ENCODE measurements at regions not wholly inside any gene's neighbourhood (a gene's known extent, or its start where the extent isn't known, plus 50 kb on each side); places are given as distances from the start of the nearest gene placed in this dataset.
"Not testable (repeated sequence)": the region's sequence is repeated elsewhere in the genome, so short reads cannot be mapped to it uniquely, and the experiment has no call there.

DNA sequence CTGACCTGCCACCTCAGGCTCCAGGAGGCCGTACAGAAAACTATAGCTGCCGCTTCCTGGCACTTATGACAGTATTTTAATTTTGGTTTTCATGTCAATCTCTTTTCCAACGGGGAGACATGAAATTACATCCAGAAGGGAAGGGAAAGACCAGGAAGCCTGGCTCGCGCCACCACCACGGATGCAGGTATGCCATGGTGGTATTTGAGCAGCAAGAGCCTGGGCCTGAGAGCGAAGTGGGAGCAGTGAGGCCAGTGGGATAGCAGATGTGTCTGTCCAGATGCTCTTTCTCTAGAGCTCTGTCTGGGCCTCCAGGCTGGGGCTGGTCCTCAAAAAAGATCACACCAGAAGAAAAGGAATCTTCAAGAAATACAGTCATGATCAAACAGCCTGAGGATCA lies 82.5 kb upstream of the CPEB2 start:
- no peak for DNase-seq (ENCODE audit: low spot score)

DNA sequence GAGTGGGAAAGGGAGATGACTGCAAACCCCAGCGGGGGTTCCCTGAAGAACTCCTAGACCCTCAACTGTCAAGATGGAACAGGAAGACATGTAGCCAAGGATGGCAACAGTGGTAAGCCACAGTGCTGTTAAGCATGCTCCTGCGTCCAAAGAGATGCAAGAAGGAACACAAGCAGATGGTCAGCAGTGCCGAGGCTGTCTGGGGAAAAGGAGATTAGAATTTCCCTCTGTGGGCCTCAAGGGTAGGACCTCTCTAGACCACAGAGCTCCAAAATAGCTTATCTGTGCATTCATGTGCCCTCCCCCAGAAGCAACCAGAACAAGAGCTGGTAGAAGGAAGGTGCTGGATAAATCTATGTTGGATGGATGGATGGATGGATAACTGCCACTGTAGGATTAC lies 82.0 kb upstream of the CPEB2 start:
- no peak for DNase-seq (ENCODE audit: low spot score)

DNA sequence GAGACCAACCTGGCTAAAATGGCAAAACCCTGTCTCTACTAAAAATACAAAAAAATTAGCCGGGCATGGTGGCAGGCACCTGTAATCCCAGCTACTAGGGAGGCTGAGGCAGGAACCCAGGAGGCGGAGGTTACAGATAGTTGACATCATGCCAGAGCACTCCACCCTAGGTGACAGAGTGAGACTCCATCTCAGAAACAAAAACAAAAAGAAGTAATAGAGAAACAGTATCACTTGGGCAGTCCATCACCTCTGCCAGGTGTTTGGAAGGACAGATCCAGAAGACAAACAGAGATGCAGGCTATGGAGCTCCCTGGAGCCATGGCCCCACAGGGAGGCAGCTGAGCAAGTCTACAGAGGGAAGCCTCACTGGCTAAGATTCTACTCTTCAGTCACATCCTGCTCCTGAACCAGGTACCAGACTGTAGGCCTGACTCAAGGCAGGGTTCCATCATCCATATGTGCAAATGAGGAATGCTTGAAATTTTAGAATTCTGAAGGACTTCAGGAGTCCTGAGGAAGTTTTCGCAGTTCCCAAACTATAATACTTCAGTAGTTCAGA lies 81.4 kb upstream of the CPEB2 start:
- no peak for DNase-seq (ENCODE audit: low spot score)

DNA sequence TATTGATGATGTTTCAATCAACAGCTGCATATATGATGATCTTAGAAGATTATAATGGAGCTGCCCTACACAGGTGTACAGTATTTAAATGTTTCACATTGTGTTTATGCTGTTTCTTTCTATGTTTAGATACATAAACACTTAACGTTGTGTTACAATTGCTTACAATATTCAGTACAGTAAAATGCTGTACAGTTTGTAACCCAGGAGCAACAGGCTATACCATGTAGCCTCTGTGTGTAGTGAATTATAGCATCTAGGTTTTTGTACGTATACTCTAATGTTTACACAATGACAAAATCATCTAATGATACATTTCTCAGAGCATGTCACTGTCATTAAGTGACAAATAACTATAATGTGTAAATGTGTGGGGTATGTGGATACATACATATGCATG lies 80.5 kb upstream of the CPEB2 start:
- DNase-seq (ENCODE audit: low spot score), result not testable (repeated sequence)

DNA sequence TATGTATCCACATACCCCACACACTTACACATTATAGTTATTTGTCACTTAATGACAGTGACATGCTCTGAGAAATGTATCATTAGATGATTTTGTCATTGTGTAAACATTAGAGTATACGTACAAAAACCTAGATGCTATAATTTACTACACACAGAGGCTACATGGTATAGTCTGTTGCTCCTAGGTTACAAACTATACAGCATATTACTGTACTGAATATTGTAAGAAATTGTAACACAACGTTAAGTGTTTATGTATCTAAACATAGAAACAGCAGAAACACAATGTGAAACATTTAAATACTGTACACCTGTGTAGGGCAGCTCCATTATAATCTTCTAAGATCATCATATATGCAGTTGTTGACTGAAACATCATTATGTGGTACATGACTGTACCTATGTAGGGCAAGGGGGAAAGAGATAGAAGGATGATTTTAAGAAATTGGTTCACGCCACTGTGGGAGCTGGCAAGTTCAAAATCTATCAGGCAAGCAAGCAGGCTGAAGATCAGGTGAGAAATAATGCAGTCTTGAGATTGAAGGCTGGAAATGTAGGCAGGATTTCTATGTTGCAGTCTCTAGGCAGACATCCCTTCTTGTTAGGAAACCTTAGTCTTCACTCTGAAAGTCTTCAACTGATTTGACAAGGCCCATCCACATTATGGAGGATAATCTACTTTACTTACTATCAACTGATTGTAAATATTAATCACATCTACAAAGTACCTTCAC lies 78.0 kb upstream of the CPEB2 start:
- DNase-seq (ENCODE audit: low spot score), result no peak

DNA sequence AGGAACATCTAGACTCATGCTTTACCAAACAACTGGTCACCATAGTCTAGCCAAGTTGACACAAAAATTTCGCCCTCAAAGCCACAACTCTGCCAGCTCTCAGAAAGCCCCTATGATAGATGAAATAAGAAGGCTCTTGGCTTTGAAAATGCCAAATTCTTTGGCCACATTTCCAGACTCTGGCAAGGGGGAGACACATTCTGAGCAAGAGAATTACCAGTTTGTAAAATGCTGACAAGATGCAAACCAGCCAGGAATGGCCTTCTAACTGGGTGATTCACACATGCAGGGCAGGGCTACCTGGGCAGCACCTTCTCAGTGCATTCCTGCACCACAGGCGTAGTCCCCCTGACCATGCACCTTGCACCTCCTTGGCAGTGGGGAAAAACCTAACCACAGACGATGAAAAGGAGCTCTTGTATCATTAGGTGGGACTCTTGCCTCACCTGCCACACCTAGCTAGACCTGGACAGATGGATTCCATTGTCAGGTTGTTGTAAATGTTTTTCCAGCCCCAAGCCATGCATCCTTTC lies 77.4 kb upstream of the CPEB2 start:
- DNase-seq (ENCODE audit: low spot score), result no peak

DNA sequence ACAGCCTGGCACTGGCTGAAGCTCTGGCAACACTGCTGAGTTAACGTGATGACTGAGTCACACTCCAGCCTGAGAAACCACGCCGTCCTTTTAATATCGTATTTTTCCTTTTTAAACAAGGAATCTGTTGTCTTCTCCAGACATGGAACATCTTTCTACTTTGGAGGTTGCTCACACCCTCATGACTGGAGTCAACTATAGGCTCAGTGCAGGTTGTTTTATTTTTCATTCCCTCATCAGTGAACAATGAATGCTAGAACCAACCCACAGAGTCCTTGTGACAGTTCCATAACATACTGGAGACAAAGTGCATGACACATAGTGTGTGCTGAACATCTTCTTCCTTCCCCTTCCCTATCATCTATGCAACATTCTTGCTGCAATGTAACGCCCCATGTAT lies 76.8 kb upstream of the CPEB2 start:
- no peak for DNase-seq (ENCODE audit: low spot score)

DNA sequence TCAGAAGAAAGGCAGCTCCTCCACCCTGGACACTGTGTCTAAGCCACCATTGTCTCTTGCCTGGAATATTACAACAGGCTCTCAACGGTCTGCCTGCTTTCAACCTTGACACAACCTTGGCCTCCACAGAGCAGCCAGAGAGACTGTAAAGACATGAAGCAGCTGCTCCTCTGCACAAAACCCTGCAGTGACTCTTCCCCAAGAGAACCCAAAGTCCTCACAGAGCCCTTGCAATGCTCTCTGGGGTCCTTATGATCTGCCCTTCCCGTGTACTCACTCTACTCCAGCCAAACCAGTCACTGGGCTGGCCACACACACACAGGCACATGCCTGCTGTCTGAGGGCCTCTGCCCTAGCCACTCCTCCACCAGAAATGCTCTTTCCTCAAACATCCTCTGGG lies 75.9 kb upstream of the CPEB2 start:
- DNase-seq (ENCODE audit: low spot score), result no peak

DNA sequence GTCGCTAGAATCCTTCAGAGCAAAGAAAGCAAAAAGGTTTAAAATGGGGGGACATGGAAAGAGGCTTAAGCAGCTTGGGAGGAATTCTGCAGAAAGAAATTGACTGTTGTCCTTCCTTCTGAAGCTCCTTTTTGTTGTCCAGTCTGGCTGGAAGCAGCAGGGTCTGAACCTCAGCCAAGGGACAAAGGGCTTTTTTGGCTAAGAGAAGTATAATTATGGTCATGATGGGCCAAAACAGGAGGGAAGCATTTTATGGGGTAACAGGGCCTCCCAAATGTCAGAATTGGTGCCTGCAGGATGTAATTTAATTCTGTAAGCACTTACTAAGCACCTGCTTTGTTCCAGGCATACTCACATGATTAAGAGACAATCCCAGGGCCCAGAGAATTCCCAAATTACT lies 74.2 kb upstream of the CPEB2 start:
- DNase-seq (ENCODE audit: low spot score), result no peak

DNA sequence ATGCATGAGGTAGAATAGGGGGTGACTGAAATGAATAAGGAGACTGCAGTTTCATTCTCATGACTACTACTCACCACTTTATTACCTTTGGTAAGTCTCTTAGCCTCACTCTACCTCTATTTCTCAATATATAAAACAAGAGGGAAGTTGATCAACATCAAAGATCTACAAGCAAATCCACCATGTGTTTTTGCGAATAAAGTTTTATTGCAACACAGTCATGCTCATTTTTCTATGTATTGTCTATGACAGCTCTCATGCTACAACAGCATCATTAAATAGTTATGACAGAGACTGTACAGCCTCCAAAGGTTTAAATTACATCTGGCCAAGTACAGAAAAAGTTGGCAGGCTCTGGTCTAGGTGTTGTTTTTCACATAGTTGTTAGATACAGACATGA lies 72.6 kb upstream of the CPEB2 start:
- no peak for DNase-seq (ENCODE audit: low spot score)

DNA sequence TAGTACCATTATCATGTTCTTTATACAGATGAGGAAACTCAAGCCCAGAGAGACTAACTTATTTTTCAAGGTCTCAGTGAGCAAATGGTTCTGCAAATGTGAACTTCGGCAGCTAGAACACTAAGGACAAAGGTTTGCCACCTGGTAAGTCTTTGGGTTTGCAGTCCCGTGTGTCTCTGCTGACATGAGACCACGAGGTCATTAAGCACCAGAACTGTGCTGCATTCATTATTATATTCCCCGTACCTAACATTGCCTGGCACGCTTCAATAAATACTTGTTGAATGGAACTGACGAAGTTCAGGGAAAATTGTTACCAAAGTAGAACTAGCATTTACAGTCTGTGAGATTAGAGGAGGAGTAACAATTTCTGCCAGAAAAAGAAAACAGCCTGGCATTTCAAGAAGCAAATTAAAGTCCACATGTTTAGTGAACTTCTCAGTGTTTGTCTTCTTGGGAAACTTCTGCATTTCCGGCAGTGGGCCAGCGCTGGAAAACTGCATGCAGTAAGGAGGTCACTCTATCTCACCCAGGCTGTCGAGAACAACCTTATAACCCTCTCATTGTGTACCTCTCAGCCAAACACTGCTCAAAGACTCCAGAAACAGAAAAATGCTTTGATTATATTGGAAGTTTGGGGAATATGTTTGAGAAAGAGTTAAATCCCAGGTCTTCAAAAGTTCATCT lies 67.4 kb upstream of the CPEB2 start:
- DNase-seq (ENCODE audit: low spot score), result no peak

DNA sequence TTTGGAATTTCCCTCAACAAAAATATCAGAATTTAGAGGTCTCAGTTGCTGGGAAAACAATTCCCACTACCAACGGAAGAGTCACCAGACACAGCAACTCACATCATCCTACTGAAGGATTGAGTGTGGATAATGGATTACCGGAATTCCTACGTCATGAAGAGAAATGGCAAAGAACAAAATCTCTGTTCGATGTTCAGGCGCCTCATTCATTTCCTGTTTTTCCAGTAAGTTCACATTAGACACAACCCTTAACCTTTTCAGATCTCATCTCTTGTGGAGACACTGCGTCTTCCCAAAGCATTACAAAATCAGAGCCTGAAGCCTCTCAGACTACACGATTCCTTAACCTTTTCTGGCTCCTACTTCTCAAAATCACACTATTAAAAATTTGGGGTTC lies 58.5 kb upstream of the CPEB2 start:
- no peak for DNase-seq (ENCODE audit: low spot score)

DNA sequence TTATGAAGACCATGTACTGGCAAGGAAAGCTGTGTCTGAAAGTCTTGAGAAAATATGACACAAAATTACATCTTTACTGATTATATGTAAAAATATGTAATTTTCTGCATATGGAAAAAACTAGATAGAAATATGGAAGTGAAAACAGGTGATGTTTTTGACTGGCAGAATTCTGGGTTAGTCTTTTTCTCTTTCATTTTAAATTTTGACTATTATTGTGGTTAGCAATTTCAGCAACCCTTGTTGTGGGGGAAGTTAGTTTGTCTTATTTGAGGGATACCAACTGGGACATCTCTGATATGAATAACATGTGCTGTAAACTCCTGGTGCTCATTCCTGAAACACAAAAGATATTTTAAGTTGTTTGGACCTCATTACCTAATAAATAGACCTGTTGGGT lies 49.9 kb upstream of the CPEB2 start:
- no peak for DNase-seq (ENCODE audit: low spot score)
